SK-N-SH treated with all-trans-retinoic acid at 6 μM for 48 hours (cell line): ENCODE measurements at regions not wholly inside any gene's neighbourhood (a gene's known extent, or its start where the extent isn't known, plus 50 kb on each side); places are given as distances from the start of the nearest gene placed in this dataset.

Experiments used
- RARB ChIP-seq: fragments of 250-450 bp; sonication (Bioruptor Pico); IDR thresholded peaks from 2 replicates; pipeline ENCODE4 v1.8.0; 2021; ENCODE audit warnings: mild to moderate bottlenecking, moderate library complexity
- ZC3H10 ChIP-seq: fragments of 250-450 bp; sonication (Bioruptor Pico); IDR thresholded peaks from 2 replicates; pipeline ENCODE4 v1.5.1; 2021; ENCODE audit warnings: mild to moderate bottlenecking, moderate library complexity
- ZFP30 ChIP-seq: fragments of 450-650 bp; formaldehyde crosslinking; IDR thresholded peaks from 2 replicates; pipeline ENCODE4 v1.5.0; 2022; ENCODE audit warnings: mild to moderate bottlenecking, moderate library complexity
- ZNF70 ChIP-seq: fragments of 450-650 bp; formaldehyde crosslinking; IDR thresholded peaks from 2 replicates; pipeline ENCODE4 v1.5.0; 2020; ENCODE audit warnings: mild to moderate bottlenecking, moderate library complexity
- TF ChIP-seq, protein P1 (sequence below): fragments of 250-450 bp; sonication (Bioruptor Pico); IDR thresholded peaks from 2 replicates; pipeline ENCODE4 v1.8.0; 2021; ENCODE audit warnings: low read depth, mild to moderate bottlenecking, moderate library complexity, borderline replicate concordance
- TF ChIP-seq, protein P2 (sequence below): fragments of 250-450 bp; sonication (Bioruptor Pico); IDR thresholded peaks from 2 replicates; pipeline ENCODE4 v1.5.1; 2020; ENCODE audit warnings: low read depth, mild to moderate bottlenecking, moderate library complexity
- TF ChIP-seq, protein P3 (sequence below): fragments of 250-450 bp; sonication (Bioruptor Pico); IDR thresholded peaks from 2 replicates; pipeline ENCODE4 v1.8.0; 2020; ENCODE audit warnings: mild to moderate bottlenecking, moderate library complexity, borderline replicate concordance
- TF ChIP-seq, protein P4 (sequence below): fragments of 250-450 bp; sonication (Bioruptor Pico); IDR thresholded peaks from 2 replicates; pipeline ENCODE4 v1.5.0; 2020; ENCODE audit warnings: mild to moderate bottlenecking, moderate library complexity

DNA sequence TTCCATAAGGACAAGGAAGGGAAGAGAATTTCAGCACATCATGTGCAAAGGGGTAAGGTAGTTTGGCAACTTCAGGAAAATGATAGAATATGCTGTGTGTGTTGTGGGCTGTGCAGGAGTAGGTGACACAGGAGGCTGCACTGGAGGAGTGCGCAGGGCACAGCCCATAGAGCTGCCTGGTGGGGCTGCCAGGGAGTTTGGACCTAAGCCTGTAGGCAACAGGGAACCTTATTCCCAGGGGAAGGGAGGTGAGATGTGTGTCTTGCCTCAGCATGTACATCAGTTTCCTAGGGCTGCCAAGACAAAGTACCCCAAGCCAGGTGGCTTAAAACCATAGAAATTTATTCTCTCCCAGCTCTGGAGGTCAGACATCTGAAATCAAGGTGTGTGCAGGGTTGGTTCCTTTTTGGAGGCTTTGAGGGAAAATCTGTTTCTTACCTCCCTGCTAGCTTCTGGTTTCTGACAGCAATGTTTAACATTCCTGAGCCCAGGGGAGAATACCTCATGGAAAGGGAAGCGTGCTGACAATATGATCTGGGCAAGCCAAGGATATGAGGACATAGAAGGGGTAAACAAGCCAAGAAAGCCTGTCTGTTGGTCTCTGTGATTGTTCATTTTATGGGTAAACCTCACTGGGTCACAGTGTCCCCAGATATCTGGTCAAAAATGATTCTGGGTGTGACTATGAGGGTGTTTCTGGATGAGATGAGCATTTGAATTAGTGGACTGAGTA is 174.0 kb upstream of the NTF3 start:
- no peak for TF ChIP-seq ZNF70 (CRISPR knock-in tag)
- TF ChIP-seq, protein P1, sequence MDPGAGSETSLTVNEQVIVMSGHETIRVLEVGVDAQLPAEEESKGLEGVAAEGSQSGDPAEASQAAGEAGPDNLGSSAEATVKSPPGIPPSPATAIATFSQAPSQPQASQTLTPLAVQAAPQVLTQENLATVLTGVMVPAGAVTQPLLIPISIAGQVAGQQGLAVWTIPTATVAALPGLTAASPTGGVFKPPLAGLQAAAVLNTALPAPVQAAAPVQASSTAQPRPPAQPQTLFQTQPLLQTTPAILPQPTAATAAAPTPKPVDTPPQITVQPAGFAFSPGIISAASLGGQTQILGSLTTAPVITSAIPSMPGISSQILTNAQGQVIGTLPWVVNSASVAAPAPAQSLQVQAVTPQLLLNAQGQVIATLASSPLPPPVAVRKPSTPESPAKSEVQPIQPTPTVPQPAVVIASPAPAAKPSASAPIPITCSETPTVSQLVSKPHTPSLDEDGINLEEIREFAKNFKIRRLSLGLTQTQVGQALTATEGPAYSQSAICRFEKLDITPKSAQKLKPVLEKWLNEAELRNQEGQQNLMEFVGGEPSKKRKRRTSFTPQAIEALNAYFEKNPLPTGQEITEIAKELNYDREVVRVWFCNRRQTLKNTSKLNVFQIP (CRISPR knock-in tag), result no peak
- TF ChIP-seq, protein P2, sequence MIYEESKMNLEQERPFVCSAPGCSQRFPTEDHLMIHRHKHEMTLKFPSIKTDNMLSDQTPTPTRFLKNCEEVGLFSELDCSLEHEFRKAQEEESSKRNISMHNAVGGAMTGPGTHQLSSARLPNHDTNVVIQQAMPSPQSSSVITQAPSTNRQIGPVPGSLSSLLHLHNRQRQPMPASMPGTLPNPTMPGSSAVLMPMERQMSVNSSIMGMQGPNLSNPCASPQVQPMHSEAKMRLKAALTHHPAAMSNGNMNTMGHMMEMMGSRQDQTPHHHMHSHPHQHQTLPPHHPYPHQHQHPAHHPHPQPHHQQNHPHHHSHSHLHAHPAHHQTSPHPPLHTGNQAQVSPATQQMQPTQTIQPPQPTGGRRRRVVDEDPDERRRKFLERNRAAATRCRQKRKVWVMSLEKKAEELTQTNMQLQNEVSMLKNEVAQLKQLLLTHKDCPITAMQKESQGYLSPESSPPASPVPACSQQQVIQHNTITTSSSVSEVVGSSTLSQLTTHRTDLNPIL (CRISPR knock-in tag), result no peak
- TF ChIP-seq ZC3H10, result no peak
- no peak for TF ChIP-seq RARB (CRISPR knock-in tag)
- TF ChIP-seq, protein P3, sequence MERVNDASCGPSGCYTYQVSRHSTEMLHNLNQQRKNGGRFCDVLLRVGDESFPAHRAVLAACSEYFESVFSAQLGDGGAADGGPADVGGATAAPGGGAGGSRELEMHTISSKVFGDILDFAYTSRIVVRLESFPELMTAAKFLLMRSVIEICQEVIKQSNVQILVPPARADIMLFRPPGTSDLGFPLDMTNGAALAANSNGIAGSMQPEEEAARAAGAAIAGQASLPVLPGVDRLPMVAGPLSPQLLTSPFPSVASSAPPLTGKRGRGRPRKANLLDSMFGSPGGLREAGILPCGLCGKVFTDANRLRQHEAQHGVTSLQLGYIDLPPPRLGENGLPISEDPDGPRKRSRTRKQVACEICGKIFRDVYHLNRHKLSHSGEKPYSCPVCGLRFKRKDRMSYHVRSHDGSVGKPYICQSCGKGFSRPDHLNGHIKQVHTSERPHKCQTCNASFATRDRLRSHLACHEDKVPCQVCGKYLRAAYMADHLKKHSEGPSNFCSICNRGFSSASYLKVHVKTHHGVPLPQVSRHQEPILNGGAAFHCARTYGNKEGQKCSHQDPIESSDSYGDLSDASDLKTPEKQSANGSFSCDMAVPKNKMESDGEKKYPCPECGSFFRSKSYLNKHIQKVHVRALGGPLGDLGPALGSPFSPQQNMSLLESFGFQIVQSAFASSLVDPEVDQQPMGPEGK, result no peak
- no peak for TF ChIP-seq ZFP30 (CRISPR knock-in tag)
- TF ChIP-seq, protein P4, sequence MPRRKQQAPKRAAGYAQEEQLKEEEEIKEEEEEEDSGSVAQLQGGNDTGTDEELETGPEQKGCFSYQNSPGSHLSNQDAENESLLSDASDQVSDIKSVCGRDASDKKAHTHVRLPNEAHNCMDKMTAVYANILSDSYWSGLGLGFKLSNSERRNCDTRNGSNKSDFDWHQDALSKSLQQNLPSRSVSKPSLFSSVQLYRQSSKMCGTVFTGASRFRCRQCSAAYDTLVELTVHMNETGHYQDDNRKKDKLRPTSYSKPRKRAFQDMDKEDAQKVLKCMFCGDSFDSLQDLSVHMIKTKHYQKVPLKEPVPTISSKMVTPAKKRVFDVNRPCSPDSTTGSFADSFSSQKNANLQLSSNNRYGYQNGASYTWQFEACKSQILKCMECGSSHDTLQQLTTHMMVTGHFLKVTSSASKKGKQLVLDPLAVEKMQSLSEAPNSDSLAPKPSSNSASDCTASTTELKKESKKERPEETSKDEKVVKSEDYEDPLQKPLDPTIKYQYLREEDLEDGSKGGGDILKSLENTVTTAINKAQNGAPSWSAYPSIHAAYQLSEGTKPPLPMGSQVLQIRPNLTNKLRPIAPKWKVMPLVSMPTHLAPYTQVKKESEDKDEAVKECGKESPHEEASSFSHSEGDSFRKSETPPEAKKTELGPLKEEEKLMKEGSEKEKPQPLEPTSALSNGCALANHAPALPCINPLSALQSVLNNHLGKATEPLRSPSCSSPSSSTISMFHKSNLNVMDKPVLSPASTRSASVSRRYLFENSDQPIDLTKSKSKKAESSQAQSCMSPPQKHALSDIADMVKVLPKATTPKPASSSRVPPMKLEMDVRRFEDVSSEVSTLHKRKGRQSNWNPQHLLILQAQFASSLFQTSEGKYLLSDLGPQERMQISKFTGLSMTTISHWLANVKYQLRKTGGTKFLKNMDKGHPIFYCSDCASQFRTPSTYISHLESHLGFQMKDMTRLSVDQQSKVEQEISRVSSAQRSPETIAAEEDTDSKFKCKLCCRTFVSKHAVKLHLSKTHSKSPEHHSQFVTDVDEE (CRISPR knock-in tag), result no peak
